ENCODE measurements at regions not wholly inside any gene's neighbourhood (a gene's known extent, or its start where the extent isn't known, plus 50 kb on each side); places are given as distances from the start of the nearest gene placed in this dataset.

- Histone ChIP-seq H3K4me2 (ENCODE audit: insufficient read depth, low read length) (no peak overlapping the region), H3K79me2 (ENCODE audit: control insufficient read depth, insufficient read depth, low read length) (no peaks in the 10 kb centered on the region), H3K27ac (ENCODE audit: extremely low read depth, low read depth, low read length) (no peak overlapping the region), H3K9me3 (replicated peaks; ENCODE audit: control insufficient read depth, insufficient read depth, low read depth, low read length) (no peaks in the 10 kb centered on the region), H3K4me3 (no peak overlapping the region), H3K9me1 (ENCODE audit: control insufficient read depth, insufficient read depth, low read length) (peaks cover 2% of the 10 kb centered on the region), H3K36me3 (ENCODE audit: control insufficient read depth, insufficient read depth, low read length) (no peaks in the 10 kb centered on the region), H3K27me3 (ENCODE audit: control insufficient read depth in 2 of 2, insufficient read depth in 2 of 2, low read length in 2 of 2) (peaks cover 18 to 32% of the 10 kb centered on the region in 2 experiments; a peak in 4 of 5 replicates), H4K20me1 (replicated peaks; ENCODE audit: control insufficient read depth, insufficient read depth, low read length) (peaks cover 18% of the 10 kb centered on the region), H2AFZ (ENCODE audit: low read depth, low read length) (no peak overlapping the region), H3K4me1 (replicated peaks in 1 of 2; ENCODE audit: control insufficient read depth in 2 of 2, insufficient read depth in 2 of 2, low read length in 2 of 2) (no peaks in the 10 kb centered on the region), H3K9ac (ENCODE audit: insufficient read depth in 1 of 2, low read depth in 2 of 2, low read length in 2 of 2) (no peak overlapping the region)
- BruUV-seq (replicated peaks), result no TSS peak
- DNase-seq (ENCODE audit: extremely low read depth in 1 of 4, low spot score in 3 of 4) (no peak), FAIRE-seq (no peak), ATAC-seq (peak; percentile 18)
- ChIA-PET CTCF (ENCODE audit: low intra/inter-chr PET ratio) (interaction anchor here (1.0 to 3.7 kb wide), 10 partner anchors 10 to 523 kb away, joined by 3 to 21 read pairs (median 10); no protein-coding TSS in a partner anchor), POLR2A (interaction anchor here (0.5 to 2.0 kb wide), 11 partner anchors 15 to 779 kb away, joined by 3 to 9 read pairs (median 3); no protein-coding TSS in a partner anchor)
- in situ Hi-C loops (cut with MboI) (no loop called here), intact Hi-C loops (cut with micrococcal nuclease) (loop anchor here (5.0 kb wide), 1 partner anchor 525 kb away; no protein-coding TSS in a partner anchor)
- 0% methylated on average over 1 of the region's 1 CpG for WGBS (ENCODE audit: insufficient coverage, low coverage, missing lambda C conversion rate)
- TF ChIP-seq ZNF589 (CRISPR knock-in tag; IDR thresholded peaks at IDR 0.05; ENCODE audit: low read depth) (no peak), PHB2 (IDR thresholded peaks at IDR 0.05; ENCODE audit: low read depth) (no peak), MTF1 (CRISPR knock-in tag; IDR thresholded peaks at IDR 0.05; ENCODE audit: borderline replicate concordance) (peak; percentile 43; the same call in 1 of the 2 replicates), ETS1 (conservative IDR thresholded peaks at IDR 0.05; ENCODE audit: control insufficient read depth, low read depth, low read length) (0 out of 2 replicates have a peak, but pooled peaks have one; percentile 18), SMC3 (conservative IDR thresholded peaks at IDR 0.05; ENCODE audit: insufficient read depth, low read depth, low read length) (no peak), FOXO4 (CRISPR knock-in tag; IDR thresholded peaks at IDR 0.05) (0 out of 2 replicates have a peak, but pooled peaks have one; percentile 9), MYBL2 (IDR thresholded peaks at IDR 0.05; ENCODE audit: low read depth) (no peak), MYBL2 (CRISPR knock-in tag; IDR thresholded peaks at IDR 0.05; ENCODE audit: borderline replicate concordance) (0 out of 2 replicates have a peak, but pooled peaks have one; percentile 31), THAP12 (CRISPR knock-in tag; IDR thresholded peaks at IDR 0.05) (0 out of 2 replicates have a peak, but pooled peaks have one; percentile 26), CLOCK (CRISPR knock-in tag; IDR thresholded peaks at IDR 0.05; ENCODE audit: borderline replicate concordance) (0 out of 2 replicates have a peak, but pooled peaks have one; percentile 21), ZNF133 (CRISPR knock-in tag; IDR thresholded peaks at IDR 0.05) (0 out of 2 replicates have a peak, but pooled peaks have one; percentile 45), BRF2 (IDR thresholded peaks at IDR 0.05; ENCODE audit: borderline replicate concordance, insufficient read depth, insufficient read length) (no peak)
These were observed 76.1 kb downstream of the ZNF280B start for GRCh38 chr22:22432479-22432878.
